ENCODE measurements at regions not wholly inside any gene's neighbourhood (a gene's known extent, or its start where the extent isn't known, plus 50 kb on each side); places are given as distances from the start of the nearest gene placed in this dataset.

DNA sequence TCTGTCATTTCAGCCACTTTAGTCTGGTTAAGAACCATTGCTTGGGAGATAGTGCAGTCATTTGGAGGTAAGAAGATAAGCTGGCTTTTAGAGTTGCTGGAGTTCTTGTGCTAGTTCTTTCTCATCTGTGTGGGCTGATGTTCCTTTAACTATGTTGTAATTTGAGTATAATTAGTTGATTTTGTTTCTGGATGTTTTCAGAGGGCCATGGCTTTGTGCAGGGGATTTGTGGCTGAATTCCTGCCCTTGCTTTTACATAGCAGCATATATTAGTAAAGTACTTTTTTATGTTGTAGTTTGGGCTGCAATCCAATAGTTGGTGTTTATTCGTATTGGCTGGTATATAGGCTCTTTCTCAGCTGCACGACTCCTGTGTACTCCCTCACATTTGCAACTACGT is 339.6 kb downstream of the ANKRD50 start:
- DNase-seq = no peak
- H3K4me3 Mint-ChIP-seq = no peak overlapping the region
- no peaks in the 10 kb centered on the region for H3K4me1 Mint-ChIP-seq (ENCODE audit: low read depth)
- no peaks in the 10 kb centered on the region for H3K9me3 Mint-ChIP-seq
- no peak overlapping the region for H3K27ac Mint-ChIP-seq
- TF ChIP-seq, protein P1, sequence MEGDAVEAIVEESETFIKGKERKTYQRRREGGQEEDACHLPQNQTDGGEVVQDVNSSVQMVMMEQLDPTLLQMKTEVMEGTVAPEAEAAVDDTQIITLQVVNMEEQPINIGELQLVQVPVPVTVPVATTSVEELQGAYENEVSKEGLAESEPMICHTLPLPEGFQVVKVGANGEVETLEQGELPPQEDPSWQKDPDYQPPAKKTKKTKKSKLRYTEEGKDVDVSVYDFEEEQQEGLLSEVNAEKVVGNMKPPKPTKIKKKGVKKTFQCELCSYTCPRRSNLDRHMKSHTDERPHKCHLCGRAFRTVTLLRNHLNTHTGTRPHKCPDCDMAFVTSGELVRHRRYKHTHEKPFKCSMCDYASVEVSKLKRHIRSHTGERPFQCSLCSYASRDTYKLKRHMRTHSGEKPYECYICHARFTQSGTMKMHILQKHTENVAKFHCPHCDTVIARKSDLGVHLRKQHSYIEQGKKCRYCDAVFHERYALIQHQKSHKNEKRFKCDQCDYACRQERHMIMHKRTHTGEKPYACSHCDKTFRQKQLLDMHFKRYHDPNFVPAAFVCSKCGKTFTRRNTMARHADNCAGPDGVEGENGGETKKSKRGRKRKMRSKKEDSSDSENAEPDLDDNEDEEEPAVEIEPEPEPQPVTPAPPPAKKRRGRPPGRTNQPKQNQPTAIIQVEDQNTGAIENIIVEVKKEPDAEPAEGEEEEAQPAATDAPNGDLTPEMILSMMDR (IDR thresholded peaks at IDR 0.05) = no peak
- no peaks in the 10 kb centered on the region for H3K36me3 Mint-ChIP-seq (ENCODE audit: low read depth)
- peaks cover 2% of the 10 kb centered on the region; the same call in 1 of the 2 replicates for H3K27me3 Mint-ChIP-seq (ENCODE audit: insufficient read depth)

DNA sequence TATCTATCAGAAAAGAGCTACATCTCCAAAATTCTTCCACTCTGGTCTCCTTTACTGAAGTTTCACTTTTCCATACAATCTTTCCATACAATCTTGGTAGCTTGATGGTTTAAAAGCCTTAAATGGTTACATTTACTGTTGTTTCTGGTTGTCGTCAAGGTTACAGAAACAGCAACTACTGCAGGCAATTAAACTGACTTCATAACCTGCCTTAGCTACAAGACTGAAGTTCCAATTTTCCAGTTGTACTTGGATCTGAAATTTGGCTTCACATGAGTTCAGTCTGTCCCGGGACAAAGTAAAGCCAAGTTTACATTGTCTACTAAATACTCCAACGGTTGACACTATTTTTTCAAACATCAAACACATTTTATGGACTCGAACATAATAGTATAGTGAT is 326.4 kb downstream of the ANKRD50 start:
- H3K9me3 Mint-ChIP-seq = no peaks in the 10 kb centered on the region
- H3K27ac Mint-ChIP-seq = no peak overlapping the region
- H3K4me3 Mint-ChIP-seq = no peak overlapping the region
- DNase-seq = no peak
- H3K27me3 Mint-ChIP-seq (ENCODE audit: insufficient read depth) = no peaks in the 10 kb centered on the region
- H3K36me3 Mint-ChIP-seq (ENCODE audit: low read depth) = no peaks in the 10 kb centered on the region
- H3K4me1 Mint-ChIP-seq (ENCODE audit: low read depth) = no peaks in the 10 kb centered on the region
- TF ChIP-seq, protein P1 (IDR thresholded peaks at IDR 0.05) = no peak

DNA sequence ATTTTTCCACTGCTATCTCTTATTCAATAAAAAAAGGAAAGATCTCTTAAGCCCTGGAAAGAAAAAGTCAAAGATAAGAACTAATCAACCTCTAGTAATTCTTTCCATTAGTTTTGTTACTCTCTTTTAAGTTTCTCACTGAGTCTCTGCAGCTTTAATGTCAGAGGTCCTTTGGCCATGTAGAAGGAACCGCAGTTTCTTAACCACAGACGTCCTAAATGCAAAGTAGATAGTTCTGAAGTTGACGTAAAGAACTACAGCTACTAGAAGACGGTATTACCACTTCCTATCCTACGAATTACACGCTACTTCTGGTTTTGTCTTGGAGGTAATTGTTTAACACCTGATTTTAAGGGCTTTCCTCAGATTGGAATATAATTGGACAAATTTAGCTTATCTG is 325.9 kb downstream of the ANKRD50 start:
- no peak for DNase-seq
- no peak overlapping the region for H3K27ac Mint-ChIP-seq

DNA sequence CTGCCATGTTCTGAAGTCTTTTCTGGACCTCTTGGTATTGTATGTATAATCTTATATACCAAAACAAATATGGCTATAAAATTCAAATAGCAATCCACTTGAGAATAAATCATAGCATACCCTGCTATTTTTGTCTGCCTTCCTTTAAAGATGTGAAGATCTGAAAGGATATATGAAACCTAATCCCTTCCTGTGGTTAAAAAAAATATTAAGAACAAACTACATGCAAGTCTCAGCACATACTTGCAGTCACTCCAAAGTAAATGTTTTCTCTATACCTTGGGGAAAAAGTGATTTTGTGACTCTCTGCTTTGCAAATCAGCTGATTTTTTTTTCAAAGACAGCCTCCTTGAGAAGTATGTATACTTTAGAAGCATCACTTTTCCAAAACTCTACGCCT is 322.9 kb downstream of the ANKRD50 start:
- no peak for DNase-seq
- Mint-ChIP-seq H3K9me3 (no peaks in the 10 kb centered on the region), H3K36me3 (ENCODE audit: low read depth) (no peaks in the 10 kb centered on the region), H3K27me3 (ENCODE audit: insufficient read depth) (no peaks in the 10 kb centered on the region), H3K27ac (no peak overlapping the region), H3K4me1 (ENCODE audit: low read depth) (no peaks in the 10 kb centered on the region), H3K4me3 (no peak overlapping the region)
- TF ChIP-seq, protein P1 (IDR thresholded peaks at IDR 0.05) = no peak

More for the DNA sequence above, 325.9 kb downstream of the ANKRD50 start:
- Mint-ChIP-seq H3K4me1 (ENCODE audit: low read depth) (no peaks in the 10 kb centered on the region), H3K9me3 (no peaks in the 10 kb centered on the region), H3K27me3 (ENCODE audit: insufficient read depth) (no peaks in the 10 kb centered on the region), H3K36me3 (ENCODE audit: low read depth) (no peaks in the 10 kb centered on the region), H3K4me3 (no peak overlapping the region)
- TF ChIP-seq, protein P1 (IDR thresholded peaks at IDR 0.05) = no peak

DNA sequence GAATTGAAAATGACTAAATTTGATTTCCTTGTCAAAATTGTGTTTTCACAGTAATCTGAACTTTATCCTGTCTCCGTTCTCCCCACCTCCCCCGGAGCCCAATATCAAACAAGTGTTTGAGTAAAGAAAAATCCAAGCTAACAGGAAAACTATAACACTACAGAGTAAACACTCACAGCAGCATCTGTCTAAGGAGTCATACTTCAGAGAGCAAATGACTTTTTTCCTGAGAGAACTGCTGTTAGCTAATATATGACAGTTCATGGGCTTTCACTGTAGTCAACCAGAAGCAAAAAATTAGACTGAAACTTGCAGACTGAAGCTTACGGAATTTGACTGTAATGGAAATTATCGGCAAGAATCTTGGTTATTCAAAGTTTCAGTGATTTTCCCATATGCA is 321.7 kb downstream of the ANKRD50 start:
- Mint-ChIP-seq H3K36me3 (ENCODE audit: low read depth) (no peaks in the 10 kb centered on the region), H3K4me1 (ENCODE audit: low read depth) (no peaks in the 10 kb centered on the region), H3K4me3 (no peak overlapping the region), H3K9me3 (no peaks in the 10 kb centered on the region), H3K27me3 (ENCODE audit: insufficient read depth) (no peaks in the 10 kb centered on the region), H3K27ac (no peak overlapping the region)
- TF ChIP-seq, protein P1 (IDR thresholded peaks at IDR 0.05) = no peak
- DNase-seq = no peak

DNA sequence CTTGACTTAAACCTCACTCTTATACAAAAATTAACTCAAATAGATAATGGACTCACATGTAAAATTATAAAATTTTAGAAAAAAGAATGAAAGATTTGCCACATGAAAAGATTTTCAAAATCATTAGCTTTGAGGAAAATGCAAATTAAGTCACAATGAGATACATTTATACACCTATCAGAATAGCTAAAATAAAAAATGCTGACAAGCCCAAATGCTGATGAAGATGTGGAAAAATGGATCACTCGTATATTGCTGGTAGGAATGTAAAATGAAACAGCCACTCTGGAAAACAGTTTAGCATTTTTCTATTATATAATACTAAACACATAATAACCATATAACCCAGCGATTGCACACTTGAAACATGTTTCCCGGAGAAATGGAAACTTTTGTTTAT is 316.2 kb downstream of the ANKRD50 start:
- Mint-ChIP-seq H3K36me3 (ENCODE audit: low read depth) (no peaks in the 10 kb centered on the region), H3K4me3 (no peak overlapping the region)

More for the DNA sequence above, 316.2 kb downstream of the ANKRD50 start:
- Mint-ChIP-seq H3K9me3 (no peaks in the 10 kb centered on the region), H3K27me3 (ENCODE audit: insufficient read depth) (no peaks in the 10 kb centered on the region), H3K27ac (no peak overlapping the region), H3K4me1 (ENCODE audit: low read depth) (no peaks in the 10 kb centered on the region)
- TF ChIP-seq, protein P1 (IDR thresholded peaks at IDR 0.05) = no peak
- DNase-seq = no peak
